IgD-negative memory B cell (primary cell): ENCODE measurements at regions not wholly inside any gene's neighbourhood (a gene's known extent, or its start where the extent isn't known, plus 50 kb on each side); places are given as distances from the start of the nearest gene placed in this dataset.
"Not testable (repeated sequence)": the region's sequence is repeated elsewhere in the genome, so short reads cannot be mapped to it uniquely, and the experiment has no call there.

Experiments used
- H3K27ac Mint-ChIP-seq, 3 donors: one replicate each; pipeline ENCODE4 v1.8.0; 2020 to 2022; ENCODE audit warnings: mild to moderate bottlenecking in 3 of 3, mixed read lengths in 3 of 3, moderate library complexity in 1 of 3
- H3K27me3 Mint-ChIP-seq: one replicate; pipeline ENCODE4 v1.8.0; 2021; ENCODE audit warnings: mixed read lengths
- H3K36me3 Mint-ChIP-seq: one replicate; pipeline ENCODE4 v1.8.0; 2020; ENCODE audit warnings: mild to moderate bottlenecking, mixed read lengths
- H3K4me1 Mint-ChIP-seq, 3 donors: one replicate each; pipeline ENCODE4 v1.8.0; 2020 to 2022; ENCODE audit warnings: mixed read lengths in 3 of 3, mild to moderate bottlenecking in 1 of 3
- H3K4me3 Mint-ChIP-seq, 4 donors: one replicate each; pipeline ENCODE4 v1.8.0; 2020 to 2022; ENCODE audit warnings: mild to moderate bottlenecking in 4 of 4, mixed read lengths in 4 of 4, moderate library complexity in 3 of 4
- H3K9me3 Mint-ChIP-seq, 3 donors: one replicate each; pipeline ENCODE4 v1.8.0; 2020 to 2021; ENCODE audit warnings: mixed read lengths in 3 of 3, mild to moderate bottlenecking in 1 of 3

DNA sequence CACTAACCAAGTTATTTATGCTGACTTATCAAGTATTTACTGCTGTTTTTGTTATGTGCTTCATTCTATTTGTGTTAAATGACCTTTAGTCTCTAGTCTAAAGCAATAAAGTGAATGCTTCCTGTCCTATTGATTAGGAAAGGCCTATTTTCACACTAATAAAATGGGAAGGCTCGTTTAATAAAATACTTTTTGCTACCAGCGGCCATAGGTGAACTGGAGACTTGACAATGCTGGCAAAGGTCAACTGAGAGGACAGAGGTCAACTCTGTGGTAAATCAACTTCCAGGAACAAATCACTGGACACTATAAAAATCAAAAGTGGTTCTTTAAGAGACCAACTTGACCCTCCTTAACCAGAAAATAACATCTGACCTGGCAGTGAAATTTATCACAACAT, 634.3 kb downstream of the ISL1 start:
- Mint-ChIP-seq H3K9me3 (peaks cover 0 to 2% (median 0%) of the 10 kb centered on the region in 3 donors), H3K27me3 (no peaks in the 10 kb centered on the region)

GRCh38 chr5:52024359-52024758, 641.1 kb downstream of the ISL1 start:
- Mint-ChIP-seq H3K27me3 (no peaks in the 10 kb centered on the region), H3K27ac (no peak overlapping the region), H3K4me3 (no peak overlapping the region), H3K9me3 (peaks cover 2 to 11% (median 3%) of the 10 kb centered on the region in 3 donors), H3K4me1 (no peaks in the 10 kb centered on the region), H3K36me3 (no peaks in the 10 kb centered on the region)

More for the DNA sequence above, 634.3 kb downstream of the ISL1 start:
- H3K36me3 Mint-ChIP-seq: no peaks in the 10 kb centered on the region
- no peak overlapping the region for H3K27ac Mint-ChIP-seq
- no peak overlapping the region for H3K4me3 Mint-ChIP-seq
- H3K4me1 Mint-ChIP-seq: no peaks in the 10 kb centered on the region

GRCh38 chr5:52029836-52030235, 646.6 kb downstream of the ISL1 start:
- not testable (repeated sequence) for H3K4me3 Mint-ChIP-seq, H3K27me3 Mint-ChIP-seq, H3K36me3 Mint-ChIP-seq, H3K4me1 Mint-ChIP-seq, H3K27ac Mint-ChIP-seq
- peaks cover 2 to 11% (median 5%) of the 10 kb centered on the region in 3 donors for H3K9me3 Mint-ChIP-seq

- Mint-ChIP-seq H3K4me3 (no peak overlapping the region), H3K9me3 (no peaks in the 10 kb centered on the region), H3K4me1 (no peaks in the 10 kb centered on the region), H3K36me3 (no peaks in the 10 kb centered on the region), H3K27ac (no peak overlapping the region), H3K27me3 (no peaks in the 10 kb centered on the region)
Measured at GRCh38 chr5:52041842-52042241, 658.6 kb downstream of the ISL1 start.

DNA sequence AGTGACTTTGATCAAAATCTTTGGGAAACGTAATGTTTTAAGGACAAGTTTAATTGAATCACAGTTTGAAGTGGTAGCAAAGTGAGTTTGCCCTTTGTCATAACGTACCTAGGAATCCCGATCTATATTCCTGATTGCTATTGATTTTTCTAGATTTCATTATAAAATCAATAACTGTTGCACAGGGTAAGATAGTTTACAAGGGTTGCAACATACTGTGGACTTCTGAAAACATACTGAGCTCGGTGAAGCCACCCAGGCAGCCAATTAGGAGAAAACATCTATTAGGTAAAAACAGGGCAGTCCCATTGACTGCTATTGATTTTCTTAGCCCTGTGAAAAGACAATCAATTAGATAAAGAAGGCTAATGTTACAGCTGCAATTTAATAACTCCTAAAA, 659.9 kb downstream of the ISL1 start:
- H3K9me3 Mint-ChIP-seq: peaks cover 0 to 3% (median 3%) of the 10 kb centered on the region in 3 donors
- H3K4me3 Mint-ChIP-seq: no peak overlapping the region
- no peaks in the 10 kb centered on the region for H3K36me3 Mint-ChIP-seq
- H3K4me1 Mint-ChIP-seq: no peaks in the 10 kb centered on the region
- H3K27me3 Mint-ChIP-seq: no peaks in the 10 kb centered on the region
- H3K27ac Mint-ChIP-seq: no peak overlapping the region

DNA sequence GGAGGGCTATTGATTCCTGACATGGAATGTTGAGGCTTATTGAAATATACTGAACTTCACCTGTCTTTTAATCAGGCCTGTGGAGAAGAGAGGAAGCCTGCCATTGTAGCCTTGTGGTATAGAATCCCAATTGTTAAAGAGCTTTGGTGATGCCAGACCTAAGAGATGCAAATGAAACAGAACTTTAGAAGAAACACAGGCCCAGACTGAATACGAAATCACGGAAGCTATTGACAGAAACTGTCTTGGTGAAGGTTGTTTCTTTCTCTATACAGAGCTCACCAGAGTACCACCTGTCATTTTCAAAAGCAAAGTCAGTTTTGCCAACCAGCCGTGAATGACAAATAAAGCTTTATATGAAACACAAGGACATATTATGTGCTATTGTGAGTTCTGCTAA, 660.3 kb downstream of the ISL1 start:
- H3K4me3 Mint-ChIP-seq: no peak overlapping the region
- no peaks in the 10 kb centered on the region for H3K27me3 Mint-ChIP-seq
- H3K9me3 Mint-ChIP-seq: peaks cover 0 to 3% (median 3%) of the 10 kb centered on the region in 3 donors
- H3K27ac Mint-ChIP-seq: no peak overlapping the region
- no peaks in the 10 kb centered on the region for H3K36me3 Mint-ChIP-seq
- no peaks in the 10 kb centered on the region for H3K4me1 Mint-ChIP-seq

DNA sequence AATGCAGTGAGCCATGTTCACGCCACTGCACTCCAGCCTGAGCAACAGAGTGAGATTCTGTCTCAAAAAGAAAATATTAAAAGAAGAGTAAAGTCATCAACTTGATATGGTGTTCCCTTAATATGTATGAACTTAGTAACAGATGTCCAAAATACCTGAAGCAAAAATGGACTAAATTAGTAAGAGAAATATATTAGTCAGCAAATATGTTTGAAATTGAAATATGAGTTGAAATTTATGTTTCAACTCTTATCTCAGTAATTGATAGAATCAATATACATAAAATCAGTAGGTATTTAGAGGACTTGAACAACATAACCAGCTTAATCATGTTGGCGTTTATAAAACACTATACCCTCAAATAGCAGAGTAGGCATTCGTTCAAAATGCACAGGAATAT, 668.5 kb downstream of the ISL1 start:
- H3K36me3 Mint-ChIP-seq: no peaks in the 10 kb centered on the region
- no peaks in the 10 kb centered on the region for H3K27me3 Mint-ChIP-seq
- H3K4me1 Mint-ChIP-seq: no peaks in the 10 kb centered on the region
- H3K4me3 Mint-ChIP-seq: no peak overlapping the region
- no peak overlapping the region for H3K27ac Mint-ChIP-seq
- peaks cover 0 to 3% (median 3%) of the 10 kb centered on the region in 3 donors for H3K9me3 Mint-ChIP-seq

DNA sequence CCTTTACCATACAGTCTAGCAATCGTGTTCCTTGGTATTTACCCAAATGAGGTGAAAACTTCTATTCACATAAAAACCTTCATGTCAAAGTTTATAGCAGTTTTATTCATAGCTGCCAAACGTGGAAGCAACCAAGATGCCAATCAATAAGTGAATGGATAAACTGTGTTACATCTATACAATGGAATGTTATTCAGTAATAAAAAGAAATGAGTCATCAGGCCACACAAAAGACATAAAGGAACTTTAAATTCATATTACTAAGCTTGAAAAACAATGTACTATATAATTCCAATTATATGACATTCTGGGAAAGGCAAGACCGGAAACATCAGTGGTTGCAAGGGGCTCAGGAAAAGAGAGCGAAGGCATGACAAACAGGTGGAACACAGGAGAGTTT, 679.9 kb downstream of the ISL1 start:
- Mint-ChIP-seq H3K36me3 (no peaks in the 10 kb centered on the region), H3K9me3 (peaks cover 4 to 6% (median 5%) of the 10 kb centered on the region in 3 donors), H3K4me1 (no peaks in the 10 kb centered on the region), H3K27me3 (no peaks in the 10 kb centered on the region), H3K27ac (no peak overlapping the region), H3K4me3 (no peak overlapping the region)

GRCh38 chr5:52065182-52065581, 681.9 kb downstream of the ISL1 start:
- no peaks in the 10 kb centered on the region for H3K4me1 Mint-ChIP-seq
- no peak overlapping the region for H3K4me3 Mint-ChIP-seq
- H3K9me3 Mint-ChIP-seq: peaks cover 4 to 11% (median 5%) of the 10 kb centered on the region in 3 donors
- no peaks in the 10 kb centered on the region for H3K27me3 Mint-ChIP-seq
- no peak overlapping the region for H3K27ac Mint-ChIP-seq
- H3K36me3 Mint-ChIP-seq: no peaks in the 10 kb centered on the region

DNA sequence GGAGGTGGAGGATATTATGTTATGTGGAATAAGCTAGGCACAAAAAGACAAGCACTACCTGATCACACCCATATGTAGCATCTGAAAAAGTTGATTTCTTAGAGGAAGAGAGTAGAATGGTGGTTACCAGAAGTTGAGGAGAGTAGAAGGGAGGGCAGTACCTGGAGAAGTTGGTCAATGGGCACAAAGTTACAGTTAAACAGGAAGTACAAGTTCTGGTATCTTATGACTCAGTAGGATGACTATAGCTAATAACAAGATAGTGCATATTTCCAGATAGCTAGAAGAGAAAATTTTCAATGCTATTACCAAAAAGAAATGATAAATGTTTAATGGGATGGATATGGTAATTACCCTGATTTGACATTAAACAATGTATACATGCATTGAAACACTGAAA, 686.7 kb downstream of the ISL1 start:
- Mint-ChIP-seq H3K4me1 (no peaks in the 10 kb centered on the region), H3K36me3 (no peaks in the 10 kb centered on the region), H3K27me3 (no peaks in the 10 kb centered on the region), H3K4me3 (no peak overlapping the region), H3K9me3 (peaks cover 4 to 11% (median 6%) of the 10 kb centered on the region in 3 donors), H3K27ac (no peak overlapping the region)

- Mint-ChIP-seq H3K27ac (no peak overlapping the region), H3K4me1 (no peaks in the 10 kb centered on the region), H3K27me3 (no peaks in the 10 kb centered on the region), H3K36me3 (no peaks in the 10 kb centered on the region), H3K9me3 (peaks cover 0 to 7% (median 6%) of the 10 kb centered on the region in 3 donors), H3K4me3 (no peak overlapping the region)
Measured at GRCh38 chr5:52073993-52074689, 690.9 kb downstream of the ISL1 start.

- Mint-ChIP-seq H3K27me3 (no peaks in the 10 kb centered on the region), H3K9me3 (peaks cover 0 to 3% (median under 1%) of the 10 kb centered on the region in 3 donors), H3K4me3 (no peak overlapping the region), H3K36me3 (no peaks in the 10 kb centered on the region), H3K4me1 (no peaks in the 10 kb centered on the region), H3K27ac (no peak overlapping the region)
Measured at GRCh38 chr5:52077941-52078815, 694.9 kb downstream of the ISL1 start.

- not testable (repeated sequence) for H3K36me3 Mint-ChIP-seq, H3K27ac Mint-ChIP-seq, H3K4me3 Mint-ChIP-seq, H3K4me1 Mint-ChIP-seq, H3K27me3 Mint-ChIP-seq
- peaks cover 0 to 11% (median 3%) of the 10 kb centered on the region in 3 donors for H3K9me3 Mint-ChIP-seq
Measured at GRCh38 chr5:52102311-52102710, 685.4 kb upstream of the ITGA1 start.

DNA sequence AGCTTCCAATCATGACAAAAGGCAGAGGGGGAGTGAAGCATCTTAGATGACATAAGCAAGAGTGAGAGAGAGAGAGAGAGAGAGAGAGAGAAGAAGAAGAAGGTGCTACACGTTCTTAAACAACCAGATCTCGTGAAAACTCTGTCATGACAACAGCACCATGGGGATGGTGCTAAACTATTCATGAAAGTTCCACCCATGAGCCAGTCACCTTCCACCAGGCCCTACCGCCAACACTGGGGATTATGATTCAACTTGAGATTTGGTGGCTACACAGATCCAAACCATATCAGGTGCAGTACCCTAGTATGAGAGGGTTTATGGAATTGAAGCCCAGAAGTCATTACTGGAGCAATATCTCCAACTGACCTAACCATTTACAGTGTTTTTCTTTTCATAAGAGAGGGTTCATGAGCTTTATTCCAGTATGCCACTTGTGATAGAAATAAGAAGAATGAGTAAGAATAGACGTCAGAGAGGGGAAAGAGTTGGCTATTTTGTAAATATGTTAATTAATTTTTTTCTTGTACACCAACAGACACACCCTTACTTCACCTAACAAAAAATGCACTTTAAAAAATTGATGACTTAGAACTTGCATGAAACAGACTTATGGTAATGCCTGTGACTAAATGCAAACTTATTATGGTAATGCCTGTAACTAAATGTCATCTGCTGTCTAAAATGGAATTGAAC, 680.4 kb upstream of the ITGA1 start:
- Mint-ChIP-seq H3K4me3 (no peak overlapping the region), H3K27me3 (no peaks in the 10 kb centered on the region), H3K36me3 (no peaks in the 10 kb centered on the region), H3K4me1 (no peaks in the 10 kb centered on the region), H3K27ac (no peak overlapping the region), H3K9me3 (peaks cover 3 to 8% (median 6%) of the 10 kb centered on the region in 3 donors)

- Mint-ChIP-seq H3K9me3 (peaks cover 0 to 10% (median 2%) of the 10 kb centered on the region in 3 donors), H3K4me1 (no peaks in the 10 kb centered on the region), H3K36me3 (no peaks in the 10 kb centered on the region), H3K27ac (no peak overlapping the region), H3K27me3 (no peaks in the 10 kb centered on the region), H3K4me3 (no peak overlapping the region)
Measured at GRCh38 chr5:52119768-52120167, 667.9 kb upstream of the ITGA1 start.
